B cell (primary cell): ENCODE measurements at regions not wholly inside any gene's neighbourhood (a gene's known extent, or its start where the extent isn't known, plus 50 kb on each side); places are given as distances from the start of the nearest gene placed in this dataset.

ENCODE experiments used
- ATAC-seq: fragments of 200-7000 bp; cut with Tn5 transposase; one replicate; pipeline ENCODE4 v1.10.0; 2021; ENCODE audit warnings: low read depth, mild to moderate bottlenecking, moderate number of reproducible peaks, moderate library complexity
- CTCF ChIA-PET: fragments of 350-600 bp; sonication (Branson Sonifier 250); formaldehyde crosslinking; loops from one replicate; lab custom pipeline; 2021; ENCODE audit warnings: antibody characterized with exemption, inconsistent platforms; lab: Charles Lee
- POLR2A ChIA-PET: fragments of 350-600 bp; sonication (Branson Sonifier 250); formaldehyde crosslinking; loops from one replicate; lab custom pipeline; 2021; ENCODE audit warnings: antibody characterized with exemption; lab: Charles Lee
- DNase-seq: peaks from one replicate; pipeline ENCODE4 v3.0.0; 2013
- H2AFZ ChIP-seq: 2 replicates; pipeline ENCODE4 v1.6.1; 2012; ENCODE audit warnings: mild to moderate bottlenecking, low read depth, low read length; ENCODE audit not compliant: insufficient read depth, poor library complexity, severe bottlenecking
- H3K27ac ChIP-seq, 2 donors: 1 replicate in 1 of 2; 2 replicates in 1 of 2; pipeline ENCODE4 v1.5.1; 2012 to 2013; ENCODE audit warnings: low read length in 2 of 2, mild to moderate bottlenecking in 2 of 2, moderate library complexity in 1 of 2
- H3K27me3 ChIP-seq, 4 experiments: fragments of 200-600 bp in 1 of 4; sonication (generic) in 1 of 4; replicated peaks in 1 of 4; 1 replicate in 2 of 4; 2 replicates in 2 of 4; pipeline versions ENCODE4 v1.6.1 to v1.7.0; 2013 to 2016; ENCODE audit warnings: low read length in 3 of 4, mild to moderate bottlenecking in 2 of 4, mixed read lengths in 1 of 4, moderate library complexity in 1 of 4; ENCODE audit not compliant: insufficient read depth in 4 of 4, control insufficient read depth in 3 of 4; ENCODE audit errors: control extremely low read depth in 1 of 4
- H3K36me3 ChIP-seq, 2 experiments: replicated peaks in 1 of 2; 1 replicate in 1 of 2; 2 replicates in 1 of 2; pipeline versions ENCODE4 v1.6.1 to v1.7.1; 2013; ENCODE audit warnings: low read length in 1 of 2; ENCODE audit not compliant: insufficient read depth in 2 of 2, control insufficient read depth in 1 of 2; ENCODE audit errors: control extremely low read depth in 1 of 2, extremely low read depth in 1 of 2
- H3K4me1 ChIP-seq, 2 donors: fragments of 200-600 bp in 1 of 2; sonication (generic) in 1 of 2; 1 replicate in 1 of 2; 2 replicates in 1 of 2; pipeline versions ENCODE4 v1.5.1 to v1.6.1; 2013 to 2017; ENCODE audit warnings: low read length in 2 of 2; ENCODE audit not compliant: control insufficient read depth in 2 of 2, insufficient read depth in 2 of 2
- H3K4me2 ChIP-seq: replicated peaks from 2 replicates; pipeline ENCODE3; 2012; ENCODE audit warnings: mild to moderate bottlenecking, low read depth, low read length; ENCODE audit not compliant: poor library complexity, severe bottlenecking
- H3K4me3 ChIP-seq, 5 experiments: fragments of 200-600 bp in 1 of 5; sonication (generic) in 1 of 5; 1 replicate in 3 of 5; 2 replicates in 2 of 5; pipeline versions ENCODE4 v1.5.1 to v1.7.0; 2011 to 2016; ENCODE audit warnings: low read length in 4 of 5, mild to moderate bottlenecking in 4 of 5, low read depth in 2 of 5, control low read depth in 1 of 5, moderate library complexity in 1 of 5; ENCODE audit not compliant: insufficient read depth in 1 of 5; ENCODE audit errors: control extremely low read depth in 1 of 5, extremely low read depth in 1 of 5
- H3K79me2 ChIP-seq: fragments of 200-600 bp; sonication (generic); one replicate; pipeline ENCODE4 v1.6.0; 2016; ENCODE audit warnings: low read length; ENCODE audit not compliant: control insufficient read depth, insufficient read depth
- H3K9ac ChIP-seq: fragments of 200-600 bp; sonication (generic); 2 replicates; pipeline ENCODE4 v1.6.1; 2017; ENCODE audit warnings: mild to moderate bottlenecking, low read length, moderate library complexity
- H3K9me3 ChIP-seq, 3 donors: one replicate each; pipeline versions ENCODE4 v1.6.1 to v1.7.1; 2013; ENCODE audit warnings: low read length in 2 of 3; ENCODE audit not compliant: control insufficient read depth in 2 of 3, insufficient read depth in 1 of 3; ENCODE audit errors: control extremely low read depth in 1 of 3
- H4K20me1 ChIP-seq: 2 replicates; pipeline ENCODE4 v1.6.0; 2012; ENCODE audit warnings: mild to moderate bottlenecking, low read length; ENCODE audit not compliant: insufficient read depth, control insufficient read depth, poor library complexity, severe bottlenecking
- H3K27ac Mint-ChIP-seq: one replicate; pipeline ENCODE4 v1.8.0; 2021; ENCODE audit warnings: mixed read lengths
- H3K27me3 Mint-ChIP-seq: one replicate; pipeline ENCODE4 v1.8.0; 2021; ENCODE audit warnings: mixed read lengths
- H3K4me1 Mint-ChIP-seq: one replicate; pipeline ENCODE4 v1.8.0; 2021; ENCODE audit warnings: mixed read lengths
- H3K4me3 Mint-ChIP-seq: one replicate; pipeline ENCODE4 v1.8.0; 2021; ENCODE audit warnings: mixed read lengths
- H3K9me3 Mint-ChIP-seq: one replicate; pipeline ENCODE4 v1.8.0; 2022; ENCODE audit warnings: mixed read lengths; ENCODE audit not compliant: insufficient read depth
- EZH2 ChIP-seq: IDR thresholded peaks from 2 replicates; pipeline ENCODE4 v1.6.1; 2012; ENCODE audit warnings: borderline replicate concordance, low read depth, mild to moderate bottlenecking, moderate library complexity, low read length; ENCODE audit not compliant: insufficient read depth, poor library complexity, severe bottlenecking
- WGBS: methylation state at CpG from one replicate; pipeline ENCODE4 v1.1.5; 2013; ENCODE audit warnings: missing lambda C conversion rate; ENCODE audit not compliant: insufficient coverage; 5-methylcytosine and 5-hydroxymethylcytosine counted together
- intact Hi-C: fragments of 100-400 bp; cut with micrococcal nuclease; formaldehyde crosslinking; loops from one replicate; pipeline ENCODE4 v1.10.0; 2022
- TF ChIP-seq, protein P1 (sequence below): fragments of 200-600 bp; IDR thresholded peaks from one replicate; pipeline ENCODE4 v1.8.0; 2022; ENCODE audit warnings: antibody characterized with exemption, mild to moderate bottlenecking

DNA sequence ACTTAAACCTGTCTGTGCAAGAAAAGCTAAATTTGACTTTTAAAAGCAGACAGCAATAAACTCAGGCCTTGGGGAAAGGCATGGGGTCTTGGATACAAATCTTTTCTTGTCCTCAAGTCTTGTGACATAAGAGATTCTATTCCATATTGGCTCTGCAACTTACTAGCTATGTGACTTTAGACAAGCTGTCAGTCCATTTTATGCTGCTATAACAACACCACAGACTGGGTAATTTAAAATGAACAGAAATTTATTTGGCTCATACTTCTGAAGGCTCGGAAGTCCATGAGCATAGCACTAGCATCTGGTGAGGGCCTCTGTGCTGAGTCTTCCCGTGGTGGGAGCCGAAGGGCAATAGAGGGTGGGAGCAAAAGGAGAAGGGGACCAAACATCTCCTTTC lies 246.0 kb upstream of the MOCS1 start:
- H3K4me1 Mint-ChIP-seq = no peaks in the 10 kb centered on the region
- no peak overlapping the region for H2AFZ ChIP-seq
- H3K27ac ChIP-seq = no peak overlapping the region
- DNase-seq (no peak), ATAC-seq (no peak)
- no peak overlapping the region for H3K27ac Mint-ChIP-seq
- H3K4me2 ChIP-seq = no peak overlapping the region
- no peaks in the 10 kb centered on the region for H3K4me1 ChIP-seq
- POLR2A ChIA-PET = no interaction called here
- H3K4me3 ChIP-seq = no peak overlapping the region
- H4K20me1 ChIP-seq = no peaks in the 10 kb centered on the region
- intact Hi-C loops = no loop called here
- no peak overlapping the region for H3K4me3 Mint-ChIP-seq
- peaks cover 22% of the 10 kb centered on the region for H3K27me3 Mint-ChIP-seq
- H3K27me3 ChIP-seq = no peaks in the 10 kb centered on the region
- H3K36me3 ChIP-seq = no peaks in the 10 kb centered on the region
- no CpG with 5 or more reads among the region's 3 CpGs for WGBS
- H3K9ac ChIP-seq = no peak overlapping the region
- TF ChIP-seq EZH2 = no peak
- TF ChIP-seq, protein P1, sequence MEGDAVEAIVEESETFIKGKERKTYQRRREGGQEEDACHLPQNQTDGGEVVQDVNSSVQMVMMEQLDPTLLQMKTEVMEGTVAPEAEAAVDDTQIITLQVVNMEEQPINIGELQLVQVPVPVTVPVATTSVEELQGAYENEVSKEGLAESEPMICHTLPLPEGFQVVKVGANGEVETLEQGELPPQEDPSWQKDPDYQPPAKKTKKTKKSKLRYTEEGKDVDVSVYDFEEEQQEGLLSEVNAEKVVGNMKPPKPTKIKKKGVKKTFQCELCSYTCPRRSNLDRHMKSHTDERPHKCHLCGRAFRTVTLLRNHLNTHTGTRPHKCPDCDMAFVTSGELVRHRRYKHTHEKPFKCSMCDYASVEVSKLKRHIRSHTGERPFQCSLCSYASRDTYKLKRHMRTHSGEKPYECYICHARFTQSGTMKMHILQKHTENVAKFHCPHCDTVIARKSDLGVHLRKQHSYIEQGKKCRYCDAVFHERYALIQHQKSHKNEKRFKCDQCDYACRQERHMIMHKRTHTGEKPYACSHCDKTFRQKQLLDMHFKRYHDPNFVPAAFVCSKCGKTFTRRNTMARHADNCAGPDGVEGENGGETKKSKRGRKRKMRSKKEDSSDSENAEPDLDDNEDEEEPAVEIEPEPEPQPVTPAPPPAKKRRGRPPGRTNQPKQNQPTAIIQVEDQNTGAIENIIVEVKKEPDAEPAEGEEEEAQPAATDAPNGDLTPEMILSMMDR = no peak
- no peaks in the 10 kb centered on the region for H3K79me2 ChIP-seq
- CTCF ChIA-PET = no interaction called here
- peaks cover 0 to 11% (median 5%) of the 10 kb centered on the region in 3 donors for H3K9me3 ChIP-seq
- H3K9me3 Mint-ChIP-seq = peaks cover 12% of the 10 kb centered on the region

DNA sequence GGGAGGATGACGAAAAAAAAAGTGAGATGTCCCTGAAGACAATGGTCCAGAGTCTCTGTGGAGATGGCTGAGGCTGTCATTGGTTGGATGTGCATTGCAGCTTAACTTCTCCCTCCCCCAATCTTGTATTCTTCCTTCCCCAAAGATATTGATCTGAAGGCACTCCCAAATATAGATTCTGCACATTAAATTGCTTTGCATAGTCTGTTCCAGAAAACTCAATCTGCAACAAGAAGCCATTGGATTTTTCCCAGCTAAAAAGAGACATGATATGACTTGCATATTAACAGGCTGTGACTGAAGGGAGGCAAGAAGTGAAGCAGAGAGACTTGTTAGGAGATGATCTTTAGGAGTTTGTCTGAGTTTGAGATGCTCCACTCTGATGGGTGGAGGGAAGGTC lies 245.2 kb upstream of the MOCS1 start:
- intact Hi-C loops = no loop called here
- ChIA-PET POLR2A (no interaction called here), CTCF (no interaction called here)
- Histone ChIP-seq H2AFZ (no peak overlapping the region), H3K4me2 (no peak overlapping the region), H3K27me3 (no peaks in the 10 kb centered on the region), H4K20me1 (no peaks in the 10 kb centered on the region), H3K36me3 (no peaks in the 10 kb centered on the region), H3K9ac (no peak overlapping the region), H3K4me1 (no peaks in the 10 kb centered on the region), H3K4me3 (no peak overlapping the region), H3K27ac (no peak overlapping the region), H3K9me3 (peaks cover 0 to 8% (median 5%) of the 10 kb centered on the region in 3 donors), H3K79me2 (no peaks in the 10 kb centered on the region)
- no CpG with 5 or more reads among the region's 1 CpG for WGBS
- no peak overlapping the region for H3K4me3 Mint-ChIP-seq
- TF ChIP-seq, protein P1 = no peak
- TF ChIP-seq EZH2 = no peak
- H3K27me3 Mint-ChIP-seq = peaks cover 23% of the 10 kb centered on the region
- no peak overlapping the region for H3K27ac Mint-ChIP-seq
- DNase-seq = no peak
- H3K9me3 Mint-ChIP-seq = peaks cover 9% of the 10 kb centered on the region
- ATAC-seq = no peak
- no peaks in the 10 kb centered on the region for H3K4me1 Mint-ChIP-seq
